Liver (tissue), 8 donors: ENCODE measurements at regions not wholly inside any gene's neighbourhood (a gene's known extent, or its start where the extent isn't known, plus 50 kb on each side); places are given as distances from the start of the nearest gene placed in this dataset.

Experiments used
- DNase-seq: peaks from one replicate; pipeline ENCODE4 v3.0.0-alpha.2; 2017; ENCODE audit warnings: low spot score
- H3K27ac ChIP-seq, 2 donors: one replicate each; pipeline ENCODE4 v1.7.0; 2013; ENCODE audit warnings: inconsistent platforms in 2 of 2, low read length in 2 of 2, control low read depth in 1 of 2, low read depth in 1 of 2, mild to moderate bottlenecking in 1 of 2
- H3K27me3 ChIP-seq, 4 donors: one replicate each; pipeline versions ENCODE4 v1.6.1 to v1.7.0; 2013; ENCODE audit warnings: low read length in 3 of 4, inconsistent platforms in 1 of 4, mild to moderate bottlenecking in 1 of 4, moderate library complexity in 1 of 4; ENCODE audit not compliant: control insufficient read depth in 4 of 4, insufficient read depth in 4 of 4
- H3K36me3 ChIP-seq, 4 donors: one replicate each; pipeline versions ENCODE4 v1.6.1 to v1.7.0; 2013; ENCODE audit warnings: low read length in 3 of 4, mild to moderate bottlenecking in 3 of 4, low read depth in 1 of 4, moderate library complexity in 1 of 4; ENCODE audit not compliant: control insufficient read depth in 4 of 4, insufficient read depth in 3 of 4
- H3K4me1 ChIP-seq, 4 donors: one replicate each; pipeline versions ENCODE4 v1.6.1 to v1.7.0; 2013; ENCODE audit warnings: low read length in 3 of 4, mild to moderate bottlenecking in 3 of 4, moderate library complexity in 1 of 4; ENCODE audit not compliant: control insufficient read depth in 4 of 4, insufficient read depth in 4 of 4
- H3K4me3 ChIP-seq, 3 donors: one replicate each; pipeline versions ENCODE4 v1.6.1 to v1.7.0; 2013; ENCODE audit warnings: low read length in 3 of 3, control low read depth in 1 of 3, low read depth in 1 of 3, mild to moderate bottlenecking in 1 of 3
- H3K9ac ChIP-seq, 2 donors: one replicate each; pipeline ENCODE4 v1.7.0; 2013; ENCODE audit warnings: low read length in 2 of 2, mild to moderate bottlenecking in 2 of 2, moderate library complexity in 2 of 2, control low read depth in 1 of 2, low read depth in 1 of 2
- H3K9me3 ChIP-seq, 4 donors: one replicate each; pipeline versions ENCODE4 v1.6.1 to v1.7.0; 2013; ENCODE audit warnings: low read length in 3 of 4; ENCODE audit not compliant: control insufficient read depth in 4 of 4
- ATF3 ChIP-seq: IDR thresholded peaks from 2 replicates; pipeline ENCODE4 v1.6.1; 2016; ENCODE audit warnings: antibody characterized with exemption
- EGR1 ChIP-seq, 2 donors: IDR thresholded peaks; 2 replicates each; pipeline ENCODE4 v1.6.1; 2016 to 2018; ENCODE audit warnings: antibody characterized with exemption in 2 of 2, low read depth in 2 of 2
- FOXA1 ChIP-seq: IDR thresholded peaks from 2 replicates; pipeline ENCODE4 v1.6.1; 2016; ENCODE audit warnings: antibody characterized with exemption
- FOXA2 ChIP-seq: IDR thresholded peaks from 2 replicates; pipeline ENCODE4 v1.6.1; 2016; ENCODE audit warnings: antibody characterized with exemption
- GABPA ChIP-seq, 2 donors: IDR thresholded peaks in 1 of 2; conservative IDR thresholded peaks in 1 of 2; 2 replicates each; pipeline ENCODE4 v1.6.1; 2016; ENCODE audit warnings: antibody characterized with exemption in 2 of 2, mild to moderate bottlenecking in 1 of 2, moderate library complexity in 1 of 2
- HNF4A ChIP-seq, 2 donors: conservative IDR thresholded peaks; 2 replicates each; pipeline ENCODE4 v1.6.1; 2016; ENCODE audit warnings: antibody characterized with exemption in 2 of 2, mild to moderate bottlenecking in 2 of 2
- HNF4G ChIP-seq: IDR thresholded peaks from 2 replicates; pipeline ENCODE4 v1.6.1; 2016; ENCODE audit warnings: antibody characterized with exemption
- JUND ChIP-seq, 2 donors: IDR thresholded peaks; 2 replicates each; pipeline ENCODE4 v1.6.1; 2016; ENCODE audit warnings: antibody characterized with exemption in 2 of 2
- NR2F2 ChIP-seq: IDR thresholded peaks from 2 replicates; pipeline ENCODE4 v1.6.1; 2016; ENCODE audit warnings: antibody characterized with exemption
- RAD21 ChIP-seq, 2 donors: IDR thresholded peaks; 2 replicates each; pipeline ENCODE4 v1.6.1; 2016; ENCODE audit warnings: antibody characterized with exemption in 2 of 2, mild to moderate bottlenecking in 2 of 2
- RXRA ChIP-seq, 2 donors: IDR thresholded peaks; 2 replicates each; pipeline ENCODE4 v1.6.1; 2017 to 2018; ENCODE audit warnings: antibody characterized with exemption in 2 of 2, mild to moderate bottlenecking in 1 of 2
- SP1 ChIP-seq: IDR thresholded peaks from 2 replicates; pipeline ENCODE4 v1.6.1; 2018; ENCODE audit warnings: antibody characterized with exemption, mild to moderate bottlenecking
- TAF1 ChIP-seq: conservative IDR thresholded peaks from 2 replicates; pipeline ENCODE4 v1.6.1; 2016; ENCODE audit warnings: antibody characterized with exemption, mild to moderate bottlenecking
- YY1 ChIP-seq: IDR thresholded peaks from 2 replicates; pipeline ENCODE4 v1.6.1; 2016; ENCODE audit warnings: antibody characterized with exemption, mild to moderate bottlenecking
- WGBS: extraction: QIAGEN DNeasy Blood & Tissue Kit; methylation state at CpG from one replicate; pipeline ENCODE4 v1.1.7; 2013; 5-methylcytosine and 5-hydroxymethylcytosine counted together
- TF ChIP-seq, protein P1 (sequence below): IDR thresholded peaks from 2 replicates; pipeline ENCODE4 v1.6.1; 2016; ENCODE audit warnings: antibody characterized with exemption
- TF ChIP-seq, protein P2 (sequence below): IDR thresholded peaks from 2 replicates; pipeline ENCODE4 v1.6.1; 2016; ENCODE audit warnings: antibody characterized with exemption
- TF ChIP-seq, protein P3 (sequence below): fragments of 150-350 bp; IDR thresholded peaks from 2 replicates; pipeline ENCODE4 v1.5.1; 2017; ENCODE audit warnings: improper control_type of control experiment, low read depth, low read length; ENCODE audit not compliant: missing input control
- TF ChIP-seq, protein P4 (sequence below): IDR thresholded peaks from 2 replicates; pipeline ENCODE4 v1.6.1; 2016; ENCODE audit warnings: antibody characterized with exemption, mild to moderate bottlenecking
- donor health status: healthy.
- donor health status: healthy.
- donor health status: healthy.
- donor health status: healthy.
- donor health status: healthy.

DNA sequence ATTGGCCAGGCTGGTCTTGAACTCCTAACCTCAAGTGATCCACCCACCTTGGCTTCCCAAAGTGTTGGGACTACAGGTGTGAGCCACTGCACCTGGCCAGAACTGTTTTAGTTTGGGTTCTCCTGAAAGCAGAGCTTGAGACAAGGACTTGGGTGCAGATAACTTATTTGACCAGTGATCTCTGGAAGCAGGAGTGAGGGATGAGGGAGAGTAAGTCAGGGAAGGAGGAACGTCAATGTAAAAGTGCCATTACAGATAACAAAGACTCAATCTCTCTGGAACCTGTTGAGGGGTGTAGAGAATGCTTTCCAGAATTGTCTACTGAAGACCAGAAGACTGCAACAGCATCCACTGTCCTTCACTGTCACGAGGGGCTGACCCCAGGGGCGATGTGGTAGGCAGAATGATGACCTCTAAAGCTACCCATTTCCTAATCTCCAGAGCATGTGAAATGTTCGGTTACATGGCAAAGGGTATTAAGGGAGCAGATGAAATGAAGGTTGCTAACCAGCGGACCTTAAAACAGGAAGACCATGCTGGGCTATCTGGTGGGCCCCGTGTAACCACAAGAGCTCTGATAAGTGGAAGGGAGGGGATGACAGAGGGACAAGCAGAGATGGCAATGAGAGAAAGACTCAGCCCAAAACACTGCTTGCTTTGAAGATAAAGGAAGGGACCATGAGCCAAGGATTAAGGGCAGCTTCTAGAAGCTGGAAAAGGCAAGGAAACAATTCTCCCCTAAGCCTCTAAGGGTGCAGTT lies 207.8 kb downstream of the RBM19 start (continued):
- TF ChIP-seq GABPA (IDR thresholded peaks at IDR 0.05 in 1 of 2, conservative IDR thresholded peaks at IDR 0.05 in 1 of 2) (no peak), JUND (IDR thresholded peaks at IDR 0.05) (no peak)

- H3K9ac ChIP-seq = no peak overlapping the region
- 63% methylated on average over 14 of the region's 14 CpGs for WGBS
- no peaks in the 10 kb centered on the region for H3K4me1 ChIP-seq
- no peak overlapping the region for H3K27ac ChIP-seq
- H3K9me3 ChIP-seq = peaks cover 0 to 2% (median 0%) of the 10 kb centered on the region in 4 donors
- no peak for DNase-seq
- H3K36me3 ChIP-seq = no peaks in the 10 kb centered on the region
- H3K4me3 ChIP-seq = no peak overlapping the region
- H3K27me3 ChIP-seq = no peaks in the 10 kb centered on the region
- TF ChIP-seq NR2F2 = no peak
- TF ChIP-seq RXRA (IDR thresholded peaks at IDR 0.05) = no peak
- TF ChIP-seq RAD21 (IDR thresholded peaks at IDR 0.05) = no peak
- TF ChIP-seq, protein P1, sequence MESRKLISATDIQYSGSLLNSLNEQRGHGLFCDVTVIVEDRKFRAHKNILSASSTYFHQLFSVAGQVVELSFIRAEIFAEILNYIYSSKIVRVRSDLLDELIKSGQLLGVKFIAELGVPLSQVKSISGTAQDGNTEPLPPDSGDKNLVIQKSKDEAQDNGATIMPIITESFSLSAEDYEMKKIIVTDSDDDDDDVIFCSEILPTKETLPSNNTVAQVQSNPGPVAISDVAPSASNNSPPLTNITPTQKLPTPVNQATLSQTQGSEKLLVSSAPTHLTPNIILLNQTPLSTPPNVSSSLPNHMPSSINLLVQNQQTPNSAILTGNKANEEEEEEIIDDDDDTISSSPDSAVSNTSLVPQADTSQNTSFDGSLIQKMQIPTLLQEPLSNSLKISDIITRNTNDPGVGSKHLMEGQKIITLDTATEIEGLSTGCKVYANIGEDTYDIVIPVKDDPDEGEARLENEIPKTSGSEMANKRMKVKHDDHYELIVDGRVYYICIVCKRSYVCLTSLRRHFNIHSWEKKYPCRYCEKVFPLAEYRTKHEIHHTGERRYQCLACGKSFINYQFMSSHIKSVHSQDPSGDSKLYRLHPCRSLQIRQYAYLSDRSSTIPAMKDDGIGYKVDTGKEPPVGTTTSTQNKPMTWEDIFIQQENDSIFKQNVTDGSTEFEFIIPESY = no peak
- TF ChIP-seq ATF3 = no peak
- TF ChIP-seq, protein P2, sequence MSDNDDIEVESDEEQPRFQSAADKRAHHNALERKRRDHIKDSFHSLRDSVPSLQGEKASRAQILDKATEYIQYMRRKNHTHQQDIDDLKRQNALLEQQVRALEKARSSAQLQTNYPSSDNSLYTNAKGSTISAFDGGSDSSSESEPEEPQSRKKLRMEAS = no peak
- TF ChIP-seq, protein P3, sequence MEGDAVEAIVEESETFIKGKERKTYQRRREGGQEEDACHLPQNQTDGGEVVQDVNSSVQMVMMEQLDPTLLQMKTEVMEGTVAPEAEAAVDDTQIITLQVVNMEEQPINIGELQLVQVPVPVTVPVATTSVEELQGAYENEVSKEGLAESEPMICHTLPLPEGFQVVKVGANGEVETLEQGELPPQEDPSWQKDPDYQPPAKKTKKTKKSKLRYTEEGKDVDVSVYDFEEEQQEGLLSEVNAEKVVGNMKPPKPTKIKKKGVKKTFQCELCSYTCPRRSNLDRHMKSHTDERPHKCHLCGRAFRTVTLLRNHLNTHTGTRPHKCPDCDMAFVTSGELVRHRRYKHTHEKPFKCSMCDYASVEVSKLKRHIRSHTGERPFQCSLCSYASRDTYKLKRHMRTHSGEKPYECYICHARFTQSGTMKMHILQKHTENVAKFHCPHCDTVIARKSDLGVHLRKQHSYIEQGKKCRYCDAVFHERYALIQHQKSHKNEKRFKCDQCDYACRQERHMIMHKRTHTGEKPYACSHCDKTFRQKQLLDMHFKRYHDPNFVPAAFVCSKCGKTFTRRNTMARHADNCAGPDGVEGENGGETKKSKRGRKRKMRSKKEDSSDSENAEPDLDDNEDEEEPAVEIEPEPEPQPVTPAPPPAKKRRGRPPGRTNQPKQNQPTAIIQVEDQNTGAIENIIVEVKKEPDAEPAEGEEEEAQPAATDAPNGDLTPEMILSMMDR = no peak
- TF ChIP-seq, protein P4, sequence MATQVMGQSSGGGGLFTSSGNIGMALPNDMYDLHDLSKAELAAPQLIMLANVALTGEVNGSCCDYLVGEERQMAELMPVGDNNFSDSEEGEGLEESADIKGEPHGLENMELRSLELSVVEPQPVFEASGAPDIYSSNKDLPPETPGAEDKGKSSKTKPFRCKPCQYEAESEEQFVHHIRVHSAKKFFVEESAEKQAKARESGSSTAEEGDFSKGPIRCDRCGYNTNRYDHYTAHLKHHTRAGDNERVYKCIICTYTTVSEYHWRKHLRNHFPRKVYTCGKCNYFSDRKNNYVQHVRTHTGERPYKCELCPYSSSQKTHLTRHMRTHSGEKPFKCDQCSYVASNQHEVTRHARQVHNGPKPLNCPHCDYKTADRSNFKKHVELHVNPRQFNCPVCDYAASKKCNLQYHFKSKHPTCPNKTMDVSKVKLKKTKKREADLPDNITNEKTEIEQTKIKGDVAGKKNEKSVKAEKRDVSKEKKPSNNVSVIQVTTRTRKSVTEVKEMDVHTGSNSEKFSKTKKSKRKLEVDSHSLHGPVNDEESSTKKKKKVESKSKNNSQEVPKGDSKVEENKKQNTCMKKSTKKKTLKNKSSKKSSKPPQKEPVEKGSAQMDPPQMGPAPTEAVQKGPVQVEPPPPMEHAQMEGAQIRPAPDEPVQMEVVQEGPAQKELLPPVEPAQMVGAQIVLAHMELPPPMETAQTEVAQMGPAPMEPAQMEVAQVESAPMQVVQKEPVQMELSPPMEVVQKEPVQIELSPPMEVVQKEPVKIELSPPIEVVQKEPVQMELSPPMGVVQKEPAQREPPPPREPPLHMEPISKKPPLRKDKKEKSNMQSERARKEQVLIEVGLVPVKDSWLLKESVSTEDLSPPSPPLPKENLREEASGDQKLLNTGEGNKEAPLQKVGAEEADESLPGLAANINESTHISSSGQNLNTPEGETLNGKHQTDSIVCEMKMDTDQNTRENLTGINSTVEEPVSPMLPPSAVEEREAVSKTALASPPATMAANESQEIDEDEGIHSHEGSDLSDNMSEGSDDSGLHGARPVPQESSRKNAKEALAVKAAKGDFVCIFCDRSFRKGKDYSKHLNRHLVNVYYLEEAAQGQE = no peak
- no peak for TF ChIP-seq EGR1 (IDR thresholded peaks at IDR 0.05; ENCODE audit: low read depth in 2 of 2)
- no peak for TF ChIP-seq GABPA (IDR thresholded peaks at IDR 0.05 in 1 of 2, conservative IDR thresholded peaks at IDR 0.05 in 1 of 2)
- no peak for TF ChIP-seq YY1
- no peak for TF ChIP-seq FOXA2
- TF ChIP-seq HNF4G = no peak
- TF ChIP-seq TAF1 = no peak
- TF ChIP-seq SP1 = no peak
- TF ChIP-seq JUND (IDR thresholded peaks at IDR 0.05) = no peak
- TF ChIP-seq FOXA1 = no peak
- no peak for TF ChIP-seq HNF4A (conservative IDR thresholded peaks at IDR 0.05)
Measured at GRCh38 chr12:113757221-113758002, 208.7 kb downstream of the RBM19 start.
